GM12892 (cell line): ENCODE measurements at regions not wholly inside any gene's neighbourhood (a gene's known extent, or its start where the extent isn't known, plus 50 kb on each side); places are given as distances from the start of the nearest gene placed in this dataset.

Experiments
- POLR2A ChIP-seq: IDR thresholded peaks from 2 replicates; pipeline ENCODE4 v1.6.1; 2011; ENCODE audit warnings: low read depth, low read length, control low read depth
- POLR2AphosphoS5 ChIP-seq: IDR thresholded peaks from 2 replicates; pipeline ENCODE4 v1.6.1; 2011; ENCODE audit warnings: low read depth, low read length, control low read depth

DNA sequence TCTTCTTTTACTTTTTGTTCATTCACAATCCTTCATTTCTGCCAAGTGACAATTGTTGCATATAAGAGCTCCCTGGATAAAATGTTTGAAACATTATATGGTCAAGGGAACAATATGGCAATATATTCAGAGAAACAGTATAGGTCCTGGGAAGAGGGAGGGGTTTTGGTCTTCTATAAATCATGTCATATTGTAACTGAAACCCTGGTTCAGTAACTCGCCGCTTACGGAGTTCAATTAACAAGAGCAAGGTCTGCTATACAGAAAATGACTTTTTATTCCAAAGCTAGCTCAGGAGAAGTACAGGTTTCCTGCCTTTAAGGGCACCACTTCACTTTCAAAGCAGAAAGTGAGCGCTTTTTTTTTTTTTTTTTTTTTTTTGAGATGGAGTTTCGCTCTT lies 522.1 kb upstream of the TGFBR2 start:
- TF ChIP-seq POLR2A (no peak), POLR2AphosphoS5 (no peak)
